Endodermal cell (in vitro differentiated cells): ENCODE measurements at regions not wholly inside any gene's neighbourhood (a gene's known extent, or its start where the extent isn't known, plus 50 kb on each side); places are given as distances from the start of the nearest gene placed in this dataset.

Experiments used
- DNase-seq: peaks from one replicate; pipeline ENCODE4 v3.0.0-alpha.2; 2017
- H3K27ac ChIP-seq: 2 replicates; pipeline ENCODE4 v1.5.1; 2013; ENCODE audit warnings: mild to moderate bottlenecking, low read depth, low read length, moderate library complexity
- H3K27me3 ChIP-seq: 2 replicates; pipeline ENCODE4 v1.6.1; 2013; ENCODE audit warnings: mild to moderate bottlenecking, low read length, moderate library complexity; ENCODE audit not compliant: insufficient read depth, control insufficient read depth, poor library complexity, severe bottlenecking
- H3K36me3 ChIP-seq: 2 replicates; pipeline ENCODE4 v1.7.0; 2013; ENCODE audit warnings: mild to moderate bottlenecking, low read length, moderate library complexity; ENCODE audit not compliant: control insufficient read depth, insufficient read depth
- H3K4me1 ChIP-seq: one replicate; pipeline ENCODE4 v1.7.0; 2013; ENCODE audit warnings: low read length; ENCODE audit not compliant: control insufficient read depth, insufficient read depth
- H3K4me3 ChIP-seq: 2 replicates; pipeline ENCODE4 v1.5.1; 2013; ENCODE audit warnings: mild to moderate bottlenecking, low read length, moderate library complexity
- H3K9ac ChIP-seq: 2 replicates; pipeline ENCODE4 v1.6.1; 2013; ENCODE audit warnings: mild to moderate bottlenecking, low read length, moderate library complexity; ENCODE audit not compliant: poor library complexity, severe bottlenecking; ENCODE audit errors: extremely low read depth
- H3K9me3 ChIP-seq: 2 replicates; pipeline ENCODE4 v1.6.1; 2013; ENCODE audit warnings: mild to moderate bottlenecking, low read length, moderate library complexity; ENCODE audit not compliant: control insufficient read depth
- H3K27ac Mint-ChIP-seq: 2 replicates; pipeline ENCODE4 v1.8.0; 2020; ENCODE audit warnings: mixed read lengths
- H3K27me3 Mint-ChIP-seq: 2 replicates; pipeline ENCODE4 v1.8.0; 2021; ENCODE audit warnings: mild to moderate bottlenecking, mixed read lengths; ENCODE audit not compliant: insufficient read depth
- H3K36me3 Mint-ChIP-seq: 2 replicates; pipeline ENCODE4 v1.8.0; 2020; ENCODE audit warnings: low read depth, mixed read lengths
- H3K4me1 Mint-ChIP-seq: 2 replicates; pipeline ENCODE4 v1.8.0; 2020; ENCODE audit warnings: mixed read lengths
- H3K4me3 Mint-ChIP-seq: 2 replicates; pipeline ENCODE4 v1.8.0; 2020; ENCODE audit warnings: mild to moderate bottlenecking, moderate library complexity, mixed read lengths
- H3K9me3 Mint-ChIP-seq: 2 replicates; pipeline ENCODE4 v1.8.0; 2020; ENCODE audit warnings: mild to moderate bottlenecking, mixed read lengths
- WGBS, 2 experiments: methylation state at CpG; one replicate each; pipeline versions ENCODE4 v1.1.5 to v1.1.7; 2013; ENCODE audit warnings: missing lambda C conversion rate in 2 of 2, mixed read lengths in 1 of 2; ENCODE audit not compliant: insufficient coverage in 1 of 2, insufficient read length in 1 of 2; 5-methylcytosine and 5-hydroxymethylcytosine counted together
- TF ChIP-seq, protein P1 (sequence below): fragments of 200-600 bp; sonication (generic); conservative IDR thresholded peaks from 2 replicates; pipeline ENCODE4 v1.5.0; 2021; ENCODE audit warnings: antibody characterized with exemption, mild to moderate bottlenecking

DNA sequence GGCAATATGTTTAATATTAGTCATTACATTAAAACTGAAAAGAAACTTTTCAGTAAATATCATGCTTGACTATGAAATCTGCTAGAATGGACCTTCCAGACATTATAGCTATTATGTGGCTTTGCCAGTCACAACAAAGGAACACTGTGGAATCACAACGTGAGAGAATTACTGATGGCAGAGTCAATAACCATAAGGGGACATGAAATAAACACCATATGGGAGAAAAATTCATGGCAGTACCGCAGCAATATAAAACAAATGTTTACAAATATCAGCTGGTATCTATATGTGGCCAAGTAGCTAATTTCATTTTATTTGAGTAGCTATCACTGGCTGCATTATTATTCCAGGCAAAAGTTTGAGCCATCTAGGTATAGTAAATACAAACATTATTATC is 1818.6 kb downstream of the PCDH9 start:
- no peaks in the 10 kb centered on the region for H3K27me3 Mint-ChIP-seq
- H3K9me3 ChIP-seq, result no peaks in the 10 kb centered on the region
- H3K4me1 Mint-ChIP-seq, result no peaks in the 10 kb centered on the region
- H3K36me3 Mint-ChIP-seq, result no peaks in the 10 kb centered on the region
- no peak for DNase-seq
- 87 to 90% methylated on average over 2 of the region's 2 CpGs for WGBS, 2 experiments
- TF ChIP-seq, protein P1, sequence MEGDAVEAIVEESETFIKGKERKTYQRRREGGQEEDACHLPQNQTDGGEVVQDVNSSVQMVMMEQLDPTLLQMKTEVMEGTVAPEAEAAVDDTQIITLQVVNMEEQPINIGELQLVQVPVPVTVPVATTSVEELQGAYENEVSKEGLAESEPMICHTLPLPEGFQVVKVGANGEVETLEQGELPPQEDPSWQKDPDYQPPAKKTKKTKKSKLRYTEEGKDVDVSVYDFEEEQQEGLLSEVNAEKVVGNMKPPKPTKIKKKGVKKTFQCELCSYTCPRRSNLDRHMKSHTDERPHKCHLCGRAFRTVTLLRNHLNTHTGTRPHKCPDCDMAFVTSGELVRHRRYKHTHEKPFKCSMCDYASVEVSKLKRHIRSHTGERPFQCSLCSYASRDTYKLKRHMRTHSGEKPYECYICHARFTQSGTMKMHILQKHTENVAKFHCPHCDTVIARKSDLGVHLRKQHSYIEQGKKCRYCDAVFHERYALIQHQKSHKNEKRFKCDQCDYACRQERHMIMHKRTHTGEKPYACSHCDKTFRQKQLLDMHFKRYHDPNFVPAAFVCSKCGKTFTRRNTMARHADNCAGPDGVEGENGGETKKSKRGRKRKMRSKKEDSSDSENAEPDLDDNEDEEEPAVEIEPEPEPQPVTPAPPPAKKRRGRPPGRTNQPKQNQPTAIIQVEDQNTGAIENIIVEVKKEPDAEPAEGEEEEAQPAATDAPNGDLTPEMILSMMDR, result no peak
- H3K27ac ChIP-seq, result no peak overlapping the region
- no peaks in the 10 kb centered on the region for H3K4me1 ChIP-seq
- no peak overlapping the region for H3K4me3 Mint-ChIP-seq
- no peak overlapping the region for H3K9ac ChIP-seq
- no peak overlapping the region for H3K27ac Mint-ChIP-seq
- no peaks in the 10 kb centered on the region for H3K9me3 Mint-ChIP-seq
- H3K4me3 ChIP-seq, result no peak overlapping the region
- no peaks in the 10 kb centered on the region for H3K27me3 ChIP-seq
- no peaks in the 10 kb centered on the region for H3K36me3 ChIP-seq

DNA sequence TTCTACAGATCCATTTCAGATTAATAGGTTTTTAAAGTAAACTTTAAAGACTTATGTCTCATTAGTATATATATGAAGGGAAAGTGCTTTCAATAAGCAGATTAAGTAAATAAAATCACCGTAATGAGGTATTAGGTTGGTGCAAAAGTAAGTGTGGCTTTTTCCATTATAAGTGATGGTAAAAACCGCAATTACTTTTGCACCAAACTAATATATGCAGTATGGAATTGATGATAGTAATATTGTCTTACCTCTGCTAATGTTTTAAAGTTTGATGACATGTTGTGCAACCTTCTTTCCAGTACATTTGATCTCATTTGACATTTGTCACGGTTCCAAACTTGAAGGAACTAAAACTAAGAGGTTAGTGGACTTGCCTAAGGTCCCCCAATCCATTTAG is 1819.3 kb downstream of the PCDH9 start:
- no peak for DNase-seq
- Histone ChIP-seq H3K36me3 (no peaks in the 10 kb centered on the region), H3K27ac (no peak overlapping the region), H3K27me3 (no peaks in the 10 kb centered on the region), H3K4me3 (no peak overlapping the region), H3K9ac (no peak overlapping the region), H3K4me1 (no peaks in the 10 kb centered on the region), H3K9me3 (no peaks in the 10 kb centered on the region)
- no peaks in the 10 kb centered on the region for H3K36me3 Mint-ChIP-seq
- no peaks in the 10 kb centered on the region for H3K4me1 Mint-ChIP-seq
- H3K27ac Mint-ChIP-seq, result no peak overlapping the region
- 83 to 90% methylated on average over 3 of the region's 3 CpGs for WGBS, 2 experiments
- H3K27me3 Mint-ChIP-seq, result no peaks in the 10 kb centered on the region
- H3K9me3 Mint-ChIP-seq, result no peaks in the 10 kb centered on the region
- no peak overlapping the region for H3K4me3 Mint-ChIP-seq
- TF ChIP-seq, protein P1, result no peak

GRCh38 chr13:65401315-65401714 is 1828.8 kb downstream of the PCDH9 start:
- no peaks in the 10 kb centered on the region for H3K36me3 Mint-ChIP-seq
- H3K27me3 Mint-ChIP-seq, result no peaks in the 10 kb centered on the region
- no peak overlapping the region for H3K4me3 Mint-ChIP-seq
- no peaks in the 10 kb centered on the region for H3K4me1 Mint-ChIP-seq
- no peak overlapping the region for H3K4me3 ChIP-seq
- no peaks in the 10 kb centered on the region for H3K36me3 ChIP-seq
- no peaks in the 10 kb centered on the region for H3K4me1 ChIP-seq
- TF ChIP-seq, protein P1, result no peak
- no peak overlapping the region for H3K27ac Mint-ChIP-seq
- no peaks in the 10 kb centered on the region for H3K27me3 ChIP-seq
- H3K27ac ChIP-seq, result no peak overlapping the region
- H3K9me3 Mint-ChIP-seq, result no peaks in the 10 kb centered on the region
- DNase-seq, result no peak
- no peak overlapping the region for H3K9ac ChIP-seq
- no peaks in the 10 kb centered on the region for H3K9me3 ChIP-seq
